KOPT-K1 (cell line): ENCODE measurements at regions not wholly inside any gene's neighbourhood (a gene's known extent, or its start where the extent isn't known, plus 50 kb on each side); places are given as distances from the start of the nearest gene placed in this dataset.
"Not testable (repeated sequence)": the region's sequence is repeated elsewhere in the genome, so short reads cannot be mapped to it uniquely, and the experiment has no call there.

Experiments
- H3K27ac ChIP-seq: fragments of 200-600 bp; sonication (generic); 2 replicates; pipeline ENCODE4 v1.5.1; 2016; ENCODE audit warnings: antibody characterized with exemption, mild to moderate bottlenecking, low read depth, low read length; ENCODE audit not compliant: poor library complexity, severe bottlenecking
- H3K36me3 ChIP-seq: fragments of 200-600 bp; sonication (generic); 2 replicates; pipeline ENCODE4 v1.5.1; 2017; ENCODE audit warnings: antibody characterized with exemption, mild to moderate bottlenecking, low read length, moderate library complexity; ENCODE audit not compliant: insufficient read depth
- H3K9me3 ChIP-seq: fragments of 200-600 bp; sonication (generic); 2 replicates; pipeline ENCODE4 v1.5.1; 2017; ENCODE audit warnings: antibody characterized with exemption, low read length, mild to moderate bottlenecking; ENCODE audit not compliant: insufficient read depth, poor library complexity, severe bottlenecking

- Histone ChIP-seq H3K27ac (no peak overlapping the region), H3K36me3 (no peaks in the 10 kb centered on the region), H3K9me3 (no peaks in the 10 kb centered on the region)
Observed at GRCh38 chr3:557972-558371, 361.4 kb downstream of the CHL1 start.

- H3K9me3 ChIP-seq, result no peaks in the 10 kb centered on the region
- no peaks in the 10 kb centered on the region for H3K36me3 ChIP-seq
- H3K27ac ChIP-seq, result no peak overlapping the region
Observed at GRCh38 chr3:567488-568185, 371.1 kb downstream of the CHL1 start.

- H3K36me3 ChIP-seq, H3K27ac ChIP-seq, H3K9me3 ChIP-seq: not testable (repeated sequence)
Observed at GRCh38 chr3:579529-579928, 383.0 kb downstream of the CHL1 start.

GRCh38 chr3:589066-589465, 392.5 kb downstream of the CHL1 start:
- H3K9me3 ChIP-seq, H3K27ac ChIP-seq, H3K36me3 ChIP-seq: not testable (repeated sequence)

GRCh38 chr3:597304-597703, 400.7 kb downstream of the CHL1 start:
- not testable (repeated sequence) for H3K27ac ChIP-seq, H3K9me3 ChIP-seq, H3K36me3 ChIP-seq

- not testable (repeated sequence) for H3K9me3 ChIP-seq, H3K36me3 ChIP-seq, H3K27ac ChIP-seq
Observed at GRCh38 chr3:597746-598145, 401.2 kb downstream of the CHL1 start.

GRCh38 chr3:607480-607879, 410.9 kb downstream of the CHL1 start:
- not testable (repeated sequence) for H3K9me3 ChIP-seq, H3K36me3 ChIP-seq, H3K27ac ChIP-seq

- no peak overlapping the region for H3K27ac ChIP-seq
- no peaks in the 10 kb centered on the region for H3K36me3 ChIP-seq
- no peaks in the 10 kb centered on the region for H3K9me3 ChIP-seq
Observed at GRCh38 chr3:621714-622113, 425.2 kb downstream of the CHL1 start.

GRCh38 chr3:622314-622713, 425.8 kb downstream of the CHL1 start:
- Histone ChIP-seq H3K27ac (no peak overlapping the region), H3K36me3 (no peaks in the 10 kb centered on the region), H3K9me3 (no peaks in the 10 kb centered on the region)

GRCh38 chr3:623914-624545, 427.5 kb downstream of the CHL1 start:
- H3K9me3 ChIP-seq, result no peaks in the 10 kb centered on the region
- H3K36me3 ChIP-seq, result no peaks in the 10 kb centered on the region
- no peak overlapping the region for H3K27ac ChIP-seq

GRCh38 chr3:632571-633170, 436.1 kb downstream of the CHL1 start:
- no peaks in the 10 kb centered on the region for H3K36me3 ChIP-seq
- H3K9me3 ChIP-seq, result no peaks in the 10 kb centered on the region
- H3K27ac ChIP-seq, result no peak overlapping the region

- H3K36me3 ChIP-seq, result no peaks in the 10 kb centered on the region
- no peaks in the 10 kb centered on the region for H3K9me3 ChIP-seq
- H3K27ac ChIP-seq, result no peak overlapping the region
Observed at GRCh38 chr3:634511-634910, 437.9 kb downstream of the CHL1 start.

GRCh38 chr3:635393-635792, 438.8 kb downstream of the CHL1 start:
- H3K27ac ChIP-seq, result no peak overlapping the region
- no peaks in the 10 kb centered on the region for H3K9me3 ChIP-seq
- H3K36me3 ChIP-seq, result no peaks in the 10 kb centered on the region

- Histone ChIP-seq H3K36me3 (no peaks in the 10 kb centered on the region), H3K27ac (no peak overlapping the region), H3K9me3 (no peaks in the 10 kb centered on the region)
Observed at GRCh38 chr3:643376-643775, 446.8 kb downstream of the CHL1 start.

- H3K9me3 ChIP-seq, result no peaks in the 10 kb centered on the region
- H3K27ac ChIP-seq, result no peak overlapping the region
- H3K36me3 ChIP-seq, result no peaks in the 10 kb centered on the region
Observed at GRCh38 chr3:655824-656223, 437.0 kb upstream of the CNTN6 start.

GRCh38 chr3:661356-661755, 431.5 kb upstream of the CNTN6 start:
- Histone ChIP-seq H3K9me3 (no peaks in the 10 kb centered on the region), H3K36me3 (no peaks in the 10 kb centered on the region), H3K27ac (no peak overlapping the region)
